ENCODE measurements at regions not wholly inside any gene's neighbourhood (a gene's known extent, or its start where the extent isn't known, plus 50 kb on each side); places are given as distances from the start of the nearest gene placed in this dataset.

DNA sequence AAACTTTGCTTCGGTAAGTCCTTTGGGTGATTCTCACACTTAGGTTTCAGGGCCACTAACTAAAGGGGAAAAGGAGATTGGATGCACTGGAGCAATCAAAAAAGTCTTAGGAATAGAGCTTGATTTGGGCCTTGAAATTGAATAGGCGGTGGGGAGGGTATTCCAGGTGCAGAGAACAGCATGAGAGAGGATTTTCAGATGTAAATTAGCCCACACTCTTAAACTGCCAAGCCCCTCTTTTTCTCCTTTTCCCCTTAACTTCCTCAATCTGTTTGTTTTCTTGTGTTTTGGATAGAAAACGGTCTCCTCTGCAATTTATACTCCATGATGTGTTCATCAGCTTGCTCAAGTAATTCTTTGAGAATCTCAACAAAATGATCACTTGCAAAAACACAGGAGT is 62.1 kb upstream of the RIPOR2 start:
- Histone ChIP-seq H2AFZ (ENCODE audit: low read length) (no peak overlapping the region), H3K23me2 (ENCODE audit: insufficient read length, low read depth, low read length, poor library complexity, severe bottlenecking) (no peaks in the 10 kb centered on the region), H3K9me3 (ENCODE audit: control insufficient read depth, low read depth, low read length) (no peaks in the 10 kb centered on the region), H3K23ac (ENCODE audit: insufficient read length, low read depth, low read length) (no peak overlapping the region), H3K79me2 (ENCODE audit: insufficient read depth, low read length) (no peaks in the 10 kb centered on the region), H2BK12ac (ENCODE audit: insufficient read length, low read depth, low read length) (no peak overlapping the region), H3K14ac (ENCODE audit: insufficient read depth, low read length) (no peak overlapping the region), H3K27me3 (ENCODE audit: insufficient read depth, low read length) (no peaks in the 10 kb centered on the region), H3K56ac (ENCODE audit: insufficient read length, low read depth, low read length) (no peak overlapping the region), H2BK5ac (ENCODE audit: insufficient read length, low read length) (no peak overlapping the region), H3K4ac (ENCODE audit: low read depth, low read length) (no peak overlapping the region), H3K79me1 (ENCODE audit: insufficient read depth, low read depth, low read length, poor library complexity, severe bottlenecking) (no peaks in the 10 kb centered on the region), H2BK20ac (ENCODE audit: low read depth, low read length, poor library complexity, severe bottlenecking) (no peak overlapping the region), H2BK120ac (ENCODE audit: low read depth, low read length, poor library complexity, severe bottlenecking) (no peak overlapping the region), H3K4me2 (ENCODE audit: insufficient read depth, insufficient read length, low read length) (no peak overlapping the region), H2AK5ac (ENCODE audit: insufficient read length, low read length) (no peak overlapping the region), H4K8ac (replicated peaks; ENCODE audit: insufficient read length, low read depth, low read length) (no peak overlapping the region), H4K5ac (ENCODE audit: insufficient read length, low read depth, low read length) (no peak overlapping the region), H3K9ac (ENCODE audit: extremely low read depth, insufficient read length, low read length) (no peak overlapping the region), H3K4me1 (ENCODE audit: insufficient read depth, low read length) (peaks cover 9% of the 10 kb centered on the region; the same call in 1 of the 2 replicates), H3K18ac (ENCODE audit: insufficient read length, low read depth, low read length) (no peak overlapping the region), H2BK15ac (ENCODE audit: low read depth, low read length) (no peak overlapping the region), H4K20me1 (ENCODE audit: control insufficient read depth, insufficient read depth, insufficient read length) (no peaks in the 10 kb centered on the region), H3T11ph (ENCODE audit: low read length) (no peak overlapping the region), H4K91ac (ENCODE audit: insufficient read length, low read depth, low read length) (no peak overlapping the region), H3K27ac (ENCODE audit: insufficient read length, low read depth, low read length) (peak overlapping the region; percentile 6)
- TF ChIP-seq, protein P1, sequence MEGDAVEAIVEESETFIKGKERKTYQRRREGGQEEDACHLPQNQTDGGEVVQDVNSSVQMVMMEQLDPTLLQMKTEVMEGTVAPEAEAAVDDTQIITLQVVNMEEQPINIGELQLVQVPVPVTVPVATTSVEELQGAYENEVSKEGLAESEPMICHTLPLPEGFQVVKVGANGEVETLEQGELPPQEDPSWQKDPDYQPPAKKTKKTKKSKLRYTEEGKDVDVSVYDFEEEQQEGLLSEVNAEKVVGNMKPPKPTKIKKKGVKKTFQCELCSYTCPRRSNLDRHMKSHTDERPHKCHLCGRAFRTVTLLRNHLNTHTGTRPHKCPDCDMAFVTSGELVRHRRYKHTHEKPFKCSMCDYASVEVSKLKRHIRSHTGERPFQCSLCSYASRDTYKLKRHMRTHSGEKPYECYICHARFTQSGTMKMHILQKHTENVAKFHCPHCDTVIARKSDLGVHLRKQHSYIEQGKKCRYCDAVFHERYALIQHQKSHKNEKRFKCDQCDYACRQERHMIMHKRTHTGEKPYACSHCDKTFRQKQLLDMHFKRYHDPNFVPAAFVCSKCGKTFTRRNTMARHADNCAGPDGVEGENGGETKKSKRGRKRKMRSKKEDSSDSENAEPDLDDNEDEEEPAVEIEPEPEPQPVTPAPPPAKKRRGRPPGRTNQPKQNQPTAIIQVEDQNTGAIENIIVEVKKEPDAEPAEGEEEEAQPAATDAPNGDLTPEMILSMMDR (conservative IDR thresholded peaks at IDR 0.05) = no peak
- peaks cover 14 to 25% of the 10 kb centered on the region in 2 experiments for H3K9me3 Mint-ChIP-seq
- H3K27me3 Mint-ChIP-seq (ENCODE audit: low read depth) = no peaks in the 10 kb centered on the region
- peak overlapping the region; percentile 32 to 97 (median 91) for H3K27ac Mint-ChIP-seq
- no CpG with 5 or more reads among the region's 3 CpGs for WGBS (ENCODE audit: extremely low coverage, insufficient read length, low lambda C conversion rate)
- peak overlapping the region in 1 of 2 experiments; percentile 5; a peak in 1 of 5 replicates for H3K4me3 Mint-ChIP-seq
- no peak for DNase-seq
- peaks cover 4 to 26% (median 18%) of the 10 kb centered on the region in 3 experiments; a peak in 6 of 7 replicates for H3K36me3 Mint-ChIP-seq (ENCODE audit: insufficient read depth in 1 of 3, low read depth in 3 of 3)
- H3K4me1 Mint-ChIP-seq = peaks cover 31 to 33% of the 10 kb centered on the region in 2 experiments

All from H9 (cell line).